Nucleus accumbens (tissue), 56 donors: ENCODE measurements at regions not wholly inside any gene's neighbourhood (a gene's known extent, or its start where the extent isn't known, plus 50 kb on each side); places are given as distances from the start of the nearest gene placed in this dataset.
"Not testable (repeated sequence)": the region's sequence is repeated elsewhere in the genome, so short reads cannot be mapped to it uniquely, and the experiment has no call there.

Source experiments
- DNase-seq, 56 donors: peaks; one replicate each; lab custom pipeline; 2025; lab: John Stamatoyannopoulos, UW

DNA sequence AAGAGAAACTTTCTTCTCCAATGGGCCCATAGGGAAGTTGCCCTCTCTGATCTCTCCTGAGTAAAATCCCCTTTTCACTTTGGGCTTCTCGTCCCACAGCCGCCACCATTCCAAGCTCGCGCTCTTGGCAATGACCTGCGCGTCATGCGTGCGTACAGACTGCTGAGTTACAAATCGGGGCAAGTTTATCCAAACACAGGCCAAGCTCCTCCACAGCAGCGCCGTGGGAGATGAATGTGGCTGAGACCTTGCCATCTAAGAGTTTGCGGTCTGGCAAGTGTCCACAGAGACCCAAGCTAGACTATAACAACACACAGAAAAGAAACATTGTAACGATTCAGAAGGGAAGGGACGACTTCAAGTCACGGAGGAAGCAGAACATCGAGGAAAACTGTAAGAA is 116.3 kb upstream of the SOD1 start:
- no peak for DNase-seq

DNA sequence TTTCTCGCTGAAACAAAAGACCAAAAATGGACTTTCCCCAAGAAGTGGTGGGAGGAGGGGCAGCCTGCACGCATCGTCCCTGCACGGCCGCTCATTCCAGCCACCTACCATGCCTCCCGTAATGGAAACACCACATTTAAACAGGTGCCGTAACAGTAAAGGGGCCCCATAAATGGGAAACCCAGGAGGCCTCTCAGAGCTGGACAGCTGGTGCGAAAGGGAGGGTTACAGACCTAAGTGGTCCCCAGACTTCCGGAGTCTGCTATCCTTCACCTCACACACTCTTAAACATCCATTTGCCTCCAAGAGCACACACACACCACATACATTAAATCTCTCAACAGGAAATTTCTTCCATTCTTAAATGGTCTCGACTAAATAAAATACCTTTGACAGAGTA is 120.7 kb upstream of the SOD1 start:
- no peak for DNase-seq

DNA sequence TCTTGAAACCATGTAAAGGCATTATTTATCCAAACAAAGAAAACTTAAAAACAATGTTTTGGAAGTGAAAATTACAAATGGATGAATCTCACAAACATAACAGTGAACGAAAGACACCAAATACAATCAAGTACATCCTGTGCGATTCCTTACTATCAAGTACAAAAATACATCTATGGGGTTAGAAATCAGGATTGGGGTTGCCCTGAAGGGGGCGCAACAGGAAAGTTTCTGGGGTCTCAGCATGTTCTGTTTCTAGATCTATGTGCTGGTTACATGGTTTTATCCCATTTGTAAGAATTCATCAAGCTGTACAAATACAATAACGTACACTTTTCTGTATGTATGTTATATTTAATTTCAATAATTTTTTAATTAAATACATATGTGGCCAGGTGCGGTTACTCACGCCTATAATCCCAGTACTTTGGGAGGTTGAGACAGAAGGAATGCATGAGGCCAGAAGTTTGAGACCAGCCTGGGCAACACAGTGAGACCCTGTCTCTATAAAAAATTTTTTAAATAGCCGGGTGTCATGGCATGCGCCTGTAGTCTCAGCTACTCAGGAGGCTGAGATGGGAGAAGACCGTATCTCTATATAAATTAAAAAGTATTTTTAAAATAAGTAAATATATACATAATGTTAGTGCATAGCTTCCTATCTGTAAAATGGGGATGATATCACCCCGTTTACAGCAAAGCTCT is 121.5 kb upstream of the SOD1 start:
- DNase-seq, result no peak

DNA sequence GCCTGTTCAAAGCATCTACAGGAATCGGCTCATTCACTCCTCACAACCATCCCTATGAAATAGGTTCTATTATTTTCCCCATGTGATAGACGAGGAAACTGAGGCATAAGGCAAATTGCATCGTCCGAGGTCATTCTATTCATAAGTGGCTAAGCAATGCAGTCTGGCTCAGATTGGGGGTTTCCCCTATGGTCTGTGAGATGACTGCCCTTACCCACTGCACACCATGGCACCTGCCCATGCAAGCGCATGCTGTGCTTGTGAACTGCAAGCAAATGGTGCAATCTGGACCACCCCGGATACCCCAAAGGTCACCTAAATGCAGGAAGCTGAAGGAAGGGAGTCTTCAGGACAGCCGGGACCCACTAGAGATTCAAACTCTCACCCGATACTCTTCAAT is 123.4 kb upstream of the SOD1 start:
- DNase-seq, result no peak

DNA sequence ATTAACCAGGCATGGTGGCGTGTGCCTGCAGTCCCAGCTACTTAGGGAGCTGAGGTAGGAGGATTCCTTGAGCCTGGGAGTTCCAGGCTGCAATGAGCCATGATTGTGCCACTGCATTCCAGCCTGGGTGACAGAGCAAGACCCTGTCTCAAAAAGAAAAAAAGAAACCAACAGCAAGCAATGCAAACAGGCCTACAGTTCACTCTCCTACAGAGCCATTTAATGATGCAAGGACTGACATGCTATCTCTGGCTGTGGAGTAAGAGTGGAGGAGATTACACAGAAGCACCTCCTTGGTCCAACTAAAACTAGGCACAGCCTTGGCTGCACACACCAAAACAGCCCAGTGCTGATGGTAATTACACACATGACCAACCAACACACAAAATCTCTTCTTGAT is 127.5 kb upstream of the SOD1 start:
- no peak for DNase-seq

GRCh38 chr21:31530897-31531705 is 128.4 kb upstream of the SOD1 start:
- peak in 1 of 56 donors; percentile 11 for DNase-seq

- no peak for DNase-seq
Measured at GRCh38 chr21:31530364-31530763, 129.1 kb upstream of the SOD1 start.

- no peak for DNase-seq
Measured at GRCh38 chr21:31529406-31529805, 130.1 kb upstream of the SOD1 start.

DNA sequence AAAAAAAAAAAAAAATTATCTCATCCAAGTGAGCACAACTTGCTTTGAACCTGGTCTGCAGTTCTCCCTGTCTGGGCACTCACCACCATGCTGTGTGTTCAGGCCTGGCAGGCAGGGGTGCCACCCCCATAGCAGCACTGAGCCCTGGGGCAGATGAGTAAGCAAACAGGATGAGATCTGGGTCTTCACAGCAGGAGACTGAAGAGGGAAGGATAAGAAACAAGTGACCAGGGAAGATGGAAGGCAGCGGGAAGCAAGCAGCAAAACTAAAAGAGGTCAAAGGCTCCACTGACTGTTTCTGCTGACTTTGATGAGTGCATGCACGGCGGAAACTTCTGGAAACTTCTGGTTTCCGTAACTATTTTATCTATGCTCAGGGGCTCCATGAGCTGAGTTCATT is 133.5 kb upstream of the SOD1 start:
- no peak for DNase-seq

GRCh38 chr21:31524140-31524539 is 135.4 kb upstream of the SOD1 start:
- no peak for DNase-seq

DNA sequence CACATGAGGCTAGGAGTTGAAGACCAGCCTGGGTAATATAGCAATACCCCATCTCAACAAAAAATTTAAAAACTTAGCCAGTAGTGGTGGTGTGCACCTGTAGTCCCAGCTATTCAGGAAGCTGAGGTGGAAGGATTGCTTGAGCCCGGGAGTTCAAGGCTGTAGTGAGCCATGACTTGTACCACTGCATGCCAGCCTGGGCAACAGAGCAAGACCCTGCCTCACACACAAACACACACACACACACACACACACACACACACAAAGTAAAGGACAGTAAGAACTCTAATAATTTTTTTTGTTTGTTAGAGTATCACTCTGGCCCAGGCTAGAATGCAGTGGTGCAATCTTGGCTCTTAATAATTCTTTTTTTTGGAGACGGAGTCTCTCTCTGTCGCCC is 138.0 kb upstream of the SOD1 start:
- DNase-seq, result no peak

DNA sequence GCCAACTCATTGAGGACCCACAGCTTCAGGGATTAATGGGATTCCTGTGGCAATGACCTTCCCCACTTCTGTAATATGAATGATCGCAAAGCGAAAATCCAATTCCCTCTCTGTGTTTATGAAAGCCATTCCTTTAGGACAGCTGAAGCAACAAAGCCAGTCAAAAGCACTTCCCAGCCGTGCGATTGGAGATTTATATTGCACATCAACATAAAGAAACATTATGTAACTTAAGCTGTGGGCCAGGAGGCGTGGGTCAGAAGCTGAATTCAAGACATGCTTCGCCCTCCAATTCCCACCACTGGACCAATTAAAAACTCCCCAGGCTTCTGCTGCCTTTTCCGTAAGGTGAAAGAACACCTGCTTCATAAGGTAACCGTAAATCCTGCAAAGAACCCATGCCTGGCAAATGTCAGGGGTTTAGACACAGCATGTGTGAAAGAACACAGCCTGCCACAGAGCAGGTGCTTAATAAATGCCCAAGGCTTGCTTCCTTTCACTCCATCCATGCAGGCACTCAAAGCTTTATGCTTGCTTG is 138.9 kb upstream of the SOD1 start:
- no peak for DNase-seq

GRCh38 chr21:31518580-31518979 is 140.9 kb upstream of the SOD1 start:
- no peak for DNase-seq

DNA sequence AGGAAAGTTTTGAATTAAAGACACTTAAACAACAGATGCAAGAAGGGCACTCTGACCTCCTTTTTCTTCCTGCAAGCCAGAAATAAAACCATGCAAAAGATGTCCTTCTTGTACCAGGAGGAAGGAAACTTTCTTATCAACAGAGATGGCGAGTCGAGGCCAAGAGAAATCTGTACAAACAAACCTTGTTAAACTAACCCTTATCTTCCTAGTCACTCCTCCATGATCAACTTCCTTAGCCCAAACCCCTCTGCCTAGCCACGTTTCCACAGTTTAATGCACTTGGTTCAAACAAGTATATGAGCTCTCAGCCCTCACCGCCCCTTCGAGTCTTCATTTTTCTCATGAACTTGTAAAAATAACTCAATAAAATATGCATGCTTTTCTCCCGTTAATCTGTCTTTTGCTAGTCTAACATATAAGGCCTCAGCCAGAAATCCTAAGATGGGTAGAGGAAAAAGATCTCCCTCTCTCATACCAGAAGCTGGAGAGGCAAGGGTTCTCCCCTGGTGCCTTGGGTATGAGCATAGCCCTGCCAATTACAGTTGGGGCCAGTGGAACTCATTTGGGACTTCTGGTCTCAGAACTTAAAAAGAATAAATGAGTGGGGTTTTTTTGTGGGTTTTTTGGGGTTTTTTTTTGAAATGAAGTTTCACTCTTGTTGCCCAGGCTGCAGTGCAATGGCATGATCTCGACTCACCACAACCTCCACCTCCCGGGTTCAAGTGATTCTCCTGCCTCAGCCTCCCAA is 141.7 kb upstream of the SOD1 start:
- DNase-seq, result no peak

DNA sequence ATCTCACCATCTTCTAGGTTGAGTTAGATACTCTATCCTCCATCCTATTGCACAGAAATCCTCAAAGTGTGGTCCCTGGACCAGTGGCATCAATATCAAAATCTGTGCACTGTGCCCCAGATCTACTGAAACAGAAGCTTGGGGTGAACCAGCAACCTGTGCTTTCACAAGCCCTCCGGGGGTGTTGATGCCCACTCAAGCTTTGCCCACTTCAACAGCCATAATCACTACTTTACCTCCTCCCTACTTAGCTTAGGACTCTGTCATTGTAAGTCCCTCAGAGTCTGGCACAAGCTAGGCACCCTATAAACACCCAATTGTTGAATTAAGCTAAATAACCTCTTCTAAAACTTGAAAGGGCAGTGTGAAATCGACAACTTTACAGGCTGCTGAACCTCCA is 144.2 kb upstream of the SOD1 start:
- no peak for DNase-seq

DNA sequence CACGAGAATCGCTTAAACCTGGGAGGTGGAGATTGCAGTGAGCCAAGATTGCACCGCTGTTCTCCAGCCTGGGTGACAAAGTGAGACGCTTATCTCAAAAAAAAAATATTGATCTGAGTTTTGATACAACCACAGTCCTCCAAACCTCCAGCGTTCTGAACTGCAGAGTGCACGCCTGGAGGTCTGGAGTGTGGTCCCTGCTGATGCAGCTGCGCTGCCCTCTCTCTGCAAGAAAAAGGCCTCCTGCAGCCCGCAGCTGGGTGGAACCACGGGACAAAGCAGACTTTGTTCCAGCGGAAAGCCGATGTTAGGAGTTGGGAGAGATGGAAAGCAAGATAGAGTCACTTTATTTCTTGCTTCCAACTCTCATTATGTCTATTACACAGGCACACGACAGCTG is 144.9 kb upstream of the SOD1 start:
- DNase-seq, result peak in 53 of 56 donors; percentile 17 to 89 (median 75)

DNA sequence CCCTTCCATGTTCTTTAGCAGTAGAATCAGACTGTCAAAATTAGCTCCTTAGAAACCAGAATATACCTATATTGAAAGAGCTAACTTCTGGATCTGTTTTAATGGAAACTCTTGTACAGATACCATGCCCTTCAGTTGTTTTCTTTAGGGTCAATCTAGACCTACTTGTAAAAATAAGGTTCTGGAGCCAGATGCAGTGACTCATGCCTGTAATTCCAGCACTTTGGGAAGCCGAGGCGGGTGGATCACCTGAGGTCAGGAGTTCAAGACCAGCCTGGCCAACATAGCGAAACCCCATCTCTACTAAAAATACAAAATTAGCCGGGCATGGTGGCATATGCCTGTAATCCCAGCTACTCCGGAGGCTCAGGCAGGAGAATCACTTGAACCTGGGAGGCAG is 146.0 kb upstream of the SOD1 start:
- not testable (repeated sequence) for DNase-seq

- DNase-seq, result not testable (repeated sequence)
Measured at GRCh38 chr21:31511999-31512398, 147.5 kb upstream of the SOD1 start.

DNA sequence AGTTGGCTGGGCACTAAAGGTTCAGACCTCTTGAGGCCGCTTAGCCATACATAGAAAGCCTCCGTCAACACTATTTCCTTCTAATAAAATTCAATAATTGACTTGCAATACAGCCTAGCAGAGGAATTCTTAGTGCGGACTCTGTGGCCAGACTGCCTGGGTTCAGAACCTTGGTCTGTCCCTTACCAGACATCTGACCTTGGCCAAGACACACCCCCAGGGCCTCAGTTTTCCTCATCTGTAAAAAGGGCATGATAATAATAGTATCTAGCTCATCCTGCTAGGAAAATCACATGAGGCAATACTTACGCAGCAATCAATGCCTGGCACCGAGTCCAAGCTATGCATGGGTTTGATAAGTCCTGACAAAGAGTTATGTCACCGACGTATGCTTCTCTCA is 148.2 kb upstream of the SOD1 start:
- DNase-seq, result no peak

- peak in 35 of 56 donors; percentile 10 to 82 (median 42) for DNase-seq
Measured at GRCh38 chr21:31509194-31510017, 150.1 kb upstream of the SOD1 start.
